ENCODE measurements at regions not wholly inside any gene's neighbourhood (a gene's known extent, or its start where the extent isn't known, plus 50 kb on each side); places are given as distances from the start of the nearest gene placed in this dataset.

- no peak for TF ChIP-seq CTCF (IDR thresholded peaks at IDR 0.05)
- TF ChIP-seq POLR2AphosphoS5 (IDR thresholded peaks at IDR 0.05), result no peak
- no peak for TF ChIP-seq POLR2A (IDR thresholded peaks at IDR 0.05)
- no peak for TF ChIP-seq EP300 (IDR thresholded peaks at IDR 0.05)
These were observed 257.3 kb upstream of the CXCR4 start for GRCh38 chr2:136375017-136375901.
